ENCODE measurements at regions not wholly inside any gene's neighbourhood (a gene's known extent, or its start where the extent isn't known, plus 50 kb on each side); places are given as distances from the start of the nearest gene placed in this dataset.

- TF ChIP-seq EZH2phosphoT487 (IDR thresholded peaks at IDR 0.05; ENCODE audit: borderline replicate concordance, low read depth) (no peak), RCOR1 (IDR thresholded peaks at IDR 0.05; ENCODE audit: low read length) (no peak), CTCF (IDR thresholded peaks at IDR 0.05) (no peak), GATA2 (CRISPR knock-in tag; IDR thresholded peaks at IDR 0.05) (no peak), TCF12 (IDR thresholded peaks at IDR 0.05) (no peak), EP300 (IDR thresholded peaks at IDR 0.05; ENCODE audit: borderline replicate concordance in 1 of 2, low read depth in 1 of 2, low read length in 1 of 2) (no peak), POLR2AphosphoS5 (IDR thresholded peaks at IDR 0.05; ENCODE audit: low read depth, low read length) (no peak), REST (IDR thresholded peaks at IDR 0.05; ENCODE audit: low read depth, low read length) (no peak), GABPA (IDR thresholded peaks at IDR 0.05; ENCODE audit: low read depth) (no peak), FOXM1 (IDR thresholded peaks at IDR 0.05; ENCODE audit: low read depth) (no peak), RAD21 (IDR thresholded peaks at IDR 0.05; ENCODE audit: low read length) (no peak), TAF1 (IDR thresholded peaks at IDR 0.05; ENCODE audit: borderline replicate concordance, low read depth, low read length) (no peak), FOXJ3 (CRISPR knock-in tag; IDR thresholded peaks at IDR 0.05) (no peak)
Observed at GRCh38 chr9:25003686-25004085, 458.0 kb upstream of the IZUMO3 start.
